Heart right ventricle (tissue), 16 donors: ENCODE measurements at regions not wholly inside any gene's neighbourhood (a gene's known extent, or its start where the extent isn't known, plus 50 kb on each side); places are given as distances from the start of the nearest gene placed in this dataset.

ENCODE experiments used
- ATAC-seq, 8 donors: fragments of 200-7000 bp; cut with Tn5 transposase; one replicate each; pipeline ENCODE4 v1.9.1; 2020; ENCODE audit warnings: mild to moderate bottlenecking in 8 of 8, moderate library complexity in 8 of 8, moderate number of reproducible peaks in 1 of 8
- DNase-seq, 2 donors: peaks; one replicate each; pipeline ENCODE4 v3.0.0-alpha.2; 2020
- H3K27ac ChIP-seq, 10 donors: fragments of 200-600 bp; sonication (generic) in 2 of 10; one replicate each; pipeline versions ENCODE4 v1.5.0 to v1.8.0; 2020 to 2022; ENCODE audit warnings: mild to moderate bottlenecking in 3 of 10
- H3K27me3 ChIP-seq, 7 donors: fragments of 200-600 bp; one replicate each; pipeline ENCODE4 v1.8.0; 2021 to 2022; ENCODE audit warnings: mild to moderate bottlenecking in 2 of 7
- H3K36me3 ChIP-seq, 9 donors: fragments of 200-600 bp; sonication (generic) in 1 of 9; one replicate each; pipeline versions ENCODE4 v1.5.0 to v1.8.0; 2020 to 2022; ENCODE audit warnings: mild to moderate bottlenecking in 2 of 9
- H3K4me1 ChIP-seq, 9 donors: fragments of 200-600 bp; sonication (generic) in 1 of 9; one replicate each; pipeline versions ENCODE4 v1.5.0 to v1.8.0; 2020 to 2022; ENCODE audit warnings: mild to moderate bottlenecking in 4 of 9
- H3K4me3 ChIP-seq, 10 donors: fragments of 200-600 bp; sonication (generic) in 2 of 10; one replicate each; pipeline versions ENCODE4 v1.5.0 to v1.8.0; 2020 to 2022; ENCODE audit warnings: mild to moderate bottlenecking in 7 of 10, moderate library complexity in 2 of 10
- H3K9me3 ChIP-seq, 11 donors: fragments of 200-600 bp in 10 of 11; sonication (generic) in 2 of 11; one replicate each; pipeline versions ENCODE4 v1.5.0 to v1.8.0; 2013 to 2022; ENCODE audit warnings: mild to moderate bottlenecking in 2 of 11, control low read depth in 1 of 11, moderate library complexity in 1 of 11
- CTCF ChIP-seq, 9 donors: fragments of 200-600 bp; sonication (generic) in 2 of 9; IDR thresholded peaks; one replicate each; pipeline versions ENCODE4 v1.5.0 to v1.8.0; 2021 to 2022; ENCODE audit warnings: antibody characterized with exemption in 9 of 9, mild to moderate bottlenecking in 5 of 9, moderate library complexity in 1 of 9
- WGBS, 2 donors: extraction: QIAGEN DNeasy Blood & Tissue Kit; methylation state at CpG; one replicate each; pipeline ENCODE4 v1.1.7; 2013; ENCODE audit warnings: inconsistent platforms in 1 of 2; 5-methylcytosine and 5-hydroxymethylcytosine counted together
- intact Hi-C, 10 donors: fragments of 100-400 bp; cut with DNase I; formaldehyde crosslinking; loops; one replicate each; pipeline versions ENCODE4 v1.11.1 to v1.14.2; 2022
- donor health status: Arrhythmogenic right ventricular cardiomyopathy.
- donor health status: ischemic (EF 13 %, LVEDD 7.1; RV severe dilation, severe dysfunction).
- donor health status: healthy with polysubstance abuse.
- donor health status: DM: no; HTN: yes; CAD: no.
- donor health status: DM: no; HTN: no; CAD: no.
- donor health status: ischemic (EF 25% LVEDD 6.9; RV normal size, moderate dysfunction).
- donor health status: ischemic (EF 25% LVEDD 5.7; RV mildly dilated, moderate dysfunction).
- donor health status: healthy.
- donor health status: DM: yes; HTN: yes; CAD: no.
- donor health status: Ischemic cardiomyopathy.
- donor health status: ischemic (EF 35%, LVEDD 5.7; RV mildly dilated, moderate dysfunction).
- donor health status: nonischemic (EF 11% LVEDD 7.7; RV severe dilation, severe dysfunction).
- donor health status: DM: yes; HTN: yes; CAD: no.
- donor health status: PGD.
- donor health status: ischemic (EF 29% LVEDD 5.4; RV normal size, mild dysfunction).
- donor health status: nonischemic (EF 23%, LVEDD 6.1; RV moderate dilation, normal function).

- intact Hi-C loops: no loop called here
- no peak for TF ChIP-seq CTCF (IDR thresholded peaks at IDR 0.05)
- no peak for ATAC-seq
- H3K27me3 ChIP-seq: peaks cover 0 to 19% (median 0%) of the 10 kb centered on the region in 7 donors
- DNase-seq: no peak
- H3K9me3 ChIP-seq: no peaks in the 10 kb centered on the region
- no peak overlapping the region for H3K4me3 ChIP-seq
- no peaks in the 10 kb centered on the region for H3K36me3 ChIP-seq
- peaks cover 0 to 10% (median 0%) of the 10 kb centered on the region in 9 donors for H3K4me1 ChIP-seq
- H3K27ac ChIP-seq: no peak overlapping the region
- WGBS, 2 donors: 83 to 86% methylated on average over 6 of the region's 6 CpGs
Observed at GRCh38 chr10:14403359-14403758, 72.6 kb upstream of the FRMD4A start.

- H3K9me3 ChIP-seq: peaks cover 0 to 3% (median 0%) of the 10 kb centered on the region in 11 donors
- ATAC-seq (no peak), DNase-seq (no peak)
- peaks cover 0 to 5% (median 0%) of the 10 kb centered on the region in 7 donors for H3K27me3 ChIP-seq
- 72 to 81% methylated on average over 3 of the region's 3 CpGs for WGBS, 2 donors
- H3K36me3 ChIP-seq: no peaks in the 10 kb centered on the region
- peaks cover 0 to 14% (median 3%) of the 10 kb centered on the region in 9 donors for H3K4me1 ChIP-seq
- no peak for TF ChIP-seq CTCF (IDR thresholded peaks at IDR 0.05)
- no peak overlapping the region for H3K4me3 ChIP-seq
- intact Hi-C loops: no loop called here
- H3K27ac ChIP-seq: no peak overlapping the region
Observed at GRCh38 chr10:14399641-14400040, 68.9 kb upstream of the FRMD4A start.

GRCh38 chr10:14397066-14397465 is 66.3 kb upstream of the FRMD4A start:
- no peaks in the 10 kb centered on the region for H3K36me3 ChIP-seq
- DNase-seq: peak; percentile 77 to 79
- 49 to 54% methylated on average over 9 of the region's 9 CpGs for WGBS, 2 donors
- peak overlapping the region in 6 of 10 donors; percentile 30 to 66 (median 44) for H3K27ac ChIP-seq
- H3K4me1 ChIP-seq: peaks cover 0 to 14% (median 3%) of the 10 kb centered on the region in 9 donors
- peak; percentile 94 to 100 (median 97) for ATAC-seq
- no peak for TF ChIP-seq CTCF (IDR thresholded peaks at IDR 0.05)
- intact Hi-C loops: loop anchor here in 1 of 10 donors (1.0 kb wide), 1 partner anchor 53 kb away; no protein-coding TSS in a partner anchor
- peaks cover 0 to 19% (median 0%) of the 10 kb centered on the region in 11 donors for H3K9me3 ChIP-seq
- no peak overlapping the region for H3K4me3 ChIP-seq
- peaks cover 0 to 3% (median 0%) of the 10 kb centered on the region in 7 donors for H3K27me3 ChIP-seq

- H3K27me3 ChIP-seq: peaks cover 0 to 3% (median 0%) of the 10 kb centered on the region in 7 donors
- H3K9me3 ChIP-seq: peaks cover 0 to 19% (median 0%) of the 10 kb centered on the region in 11 donors
- peak in 5 of 9 donors; percentile 16 to 41 (median 20) for TF ChIP-seq CTCF (IDR thresholded peaks at IDR 0.05)
- no peak overlapping the region for H3K4me3 ChIP-seq
- DNase-seq (no peak), ATAC-seq (peak in 6 of 8 donors; percentile 6 to 41 (median 28))
- peaks cover 0 to 14% (median 3%) of the 10 kb centered on the region in 9 donors for H3K4me1 ChIP-seq
- H3K27ac ChIP-seq: peak overlapping the region in 6 of 10 donors; percentile 30 to 66 (median 44)
- 73 to 82% methylated on average over 7 of the region's 7 CpGs for WGBS, 2 donors
- intact Hi-C loops: loop anchor here in 1 of 10 donors (1.0 kb wide), 1 partner anchor 54 kb away; no protein-coding TSS in a partner anchor
- no peaks in the 10 kb centered on the region for H3K36me3 ChIP-seq
Observed at GRCh38 chr10:14396411-14397048, 65.8 kb upstream of the FRMD4A start.
